SK-N-SH (cell line): ENCODE measurements at regions not wholly inside any gene's neighbourhood (a gene's known extent, or its start where the extent isn't known, plus 50 kb on each side); places are given as distances from the start of the nearest gene placed in this dataset.
"Not testable (repeated sequence)": the region's sequence is repeated elsewhere in the genome, so short reads cannot be mapped to it uniquely, and the experiment has no call there.

Experiments
- CTCF ChIA-PET: fragments of 300-600, 350-600 bp; formaldehyde crosslinking; extraction: SDS; loops from one replicate; lab custom pipeline; 2021; lab: Yijun Ruan, JAX
- POLR2A ChIA-PET: fragments of 350-600 bp; sonication (Branson Sonifier 250); formaldehyde crosslinking; extraction: SDS; loops from one replicate; lab custom pipeline; 2020; ENCODE audit warnings: antibody characterized with exemption, inconsistent platforms; lab: Yijun Ruan, JAX
- DNase-seq: peaks from one replicate; pipeline ENCODE4 v3.0.0; 2012
- H2AFZ ChIP-seq: fragments of 200-600 bp; sonication (generic); 2 replicates; pipeline ENCODE4 v1.8.1; 2016; ENCODE audit warnings: antibody characterized with exemption, mild to moderate bottlenecking, low read depth
- H3F3A ChIP-seq: fragments of 200-600 bp; sonication (generic); replicated peaks from 2 replicates; pipeline ENCODE3; 2016; ENCODE audit warnings: antibody characterized with exemption, mild to moderate bottlenecking; ENCODE audit not compliant: insufficient read depth
- H3K27ac ChIP-seq, 2 experiments: fragments of 200-500 bp in 1 of 2; fragments of 200-600 bp in 1 of 2; sonication (Bioruptor generic) in 1 of 2; sonication (generic), shearing (Covaris generic) in 1 of 2; 2 replicates each; pipeline versions ENCODE4 v1.5.1 to v1.6.1; 2014 to 2016; ENCODE audit warnings: low read depth in 2 of 2, inconsistent platforms in 1 of 2, low read length in 1 of 2, mild to moderate bottlenecking in 1 of 2, mixed read lengths in 1 of 2
- H3K27me3 ChIP-seq: fragments of 200-600 bp; sonication (generic), shearing (Covaris generic); 2 replicates; pipeline ENCODE4 v1.6.1; 2016; ENCODE audit warnings: mixed run types; ENCODE audit not compliant: insufficient read depth
- H3K36me3 ChIP-seq, 2 experiments: fragments of 200-500 bp in 1 of 2; fragments of 200-600 bp in 1 of 2; sonication (Bioruptor generic) in 1 of 2; sonication (generic) in 1 of 2; replicated peaks in 1 of 2; 2 replicates each; pipeline versions ENCODE3 to v1.5.1; 2014 to 2016; ENCODE audit warnings: low read length in 1 of 2, mild to moderate bottlenecking in 1 of 2; ENCODE audit not compliant: insufficient read depth in 2 of 2, control insufficient read depth in 1 of 2
- H3K4me1 ChIP-seq, 2 experiments: fragments of 200-500 bp in 1 of 2; fragments of 200-600 bp in 1 of 2; sonication (Bioruptor generic) in 1 of 2; sonication (generic), shearing (Covaris generic) in 1 of 2; 2 replicates each; pipeline versions ENCODE4 v1.5.1 to v1.6.1; 2014 to 2016; ENCODE audit warnings: low read depth in 1 of 2, low read length in 1 of 2, mixed run types in 1 of 2; ENCODE audit not compliant: insufficient read depth in 2 of 2, control insufficient read depth in 1 of 2
- H3K4me2 ChIP-seq: fragments of 200-600 bp; sonication (generic), shearing (Covaris generic); 2 replicates; pipeline ENCODE4 v1.6.1; 2017; ENCODE audit warnings: mixed run types
- H3K4me3 ChIP-seq, 2 experiments: fragments of 200-500 bp in 1 of 2; fragments of 200-600 bp in 1 of 2; sonication (Bioruptor generic) in 1 of 2; sonication (generic), shearing (Covaris generic) in 1 of 2; 2 replicates each; pipeline versions ENCODE4 v1.5.1 to v1.8.1; 2014 to 2016; ENCODE audit warnings: low read depth in 2 of 2, inconsistent platforms in 1 of 2, low read length in 1 of 2, mild to moderate bottlenecking in 1 of 2, mixed read lengths in 1 of 2, moderate library complexity in 1 of 2
- H3K79me2 ChIP-seq: fragments of 200-600 bp; sonication (generic); 2 replicates; pipeline ENCODE4 v1.8.1; 2017; ENCODE audit warnings: mild to moderate bottlenecking; ENCODE audit not compliant: insufficient read depth
- H3K9ac ChIP-seq: fragments of 200-600 bp; sonication (generic); 2 replicates; pipeline ENCODE4 v1.6.1; 2017; ENCODE audit warnings: mixed run types
- H3K9me2 ChIP-seq: fragments of 200-600 bp; sonication (generic); 2 replicates; pipeline ENCODE4 v1.6.1; 2017; ENCODE audit warnings: mixed run types
- H3K9me3 ChIP-seq: fragments of 200-600 bp; sonication (generic); 2 replicates; pipeline ENCODE4 v1.6.1; 2017; ENCODE audit warnings: mixed run types, mild to moderate bottlenecking, moderate library complexity
- H4K20me1 ChIP-seq: fragments of 200-600 bp; sonication (generic); 2 replicates; pipeline ENCODE4 v1.6.1; 2017; ENCODE audit warnings: mild to moderate bottlenecking, mixed run types; ENCODE audit not compliant: insufficient read depth
- POLR2AphosphoS5 ChIP-seq: IDR thresholded peaks from 2 replicates; pipeline ENCODE4 v1.6.1; 2012; ENCODE audit warnings: low read depth, low read length
- TAF1 ChIP-seq: IDR thresholded peaks from 2 replicates; pipeline ENCODE4 v1.6.1; 2012; ENCODE audit warnings: low read depth, mild to moderate bottlenecking, low read length, moderate library complexity, borderline replicate concordance
- YY1 ChIP-seq: IDR thresholded peaks from 2 replicates; pipeline ENCODE4 v1.4.0; 2012; ENCODE audit warnings: low read depth, mild to moderate bottlenecking
- ZBTB33 ChIP-seq: IDR thresholded peaks from 2 replicates; pipeline ENCODE4 v1.4.0; 2012; ENCODE audit warnings: low read depth, borderline replicate concordance
- WGBS: methylation state at CpG from one replicate; pipeline ENCODE4 v1.1.6; 2017; ENCODE audit warnings: low lambda C conversion rate; 5-methylcytosine and 5-hydroxymethylcytosine counted together
- TF ChIP-seq, protein P1 (sequence below): IDR thresholded peaks from 2 replicates; pipeline ENCODE4 v1.4.0; 2012; ENCODE audit warnings: low read depth, borderline replicate concordance
- TF ChIP-seq, protein P2 (sequence below): fragments of 150-350 bp; IDR thresholded peaks from 2 replicates; pipeline ENCODE4 v1.6.1; 2016; ENCODE audit warnings: mild to moderate bottlenecking, low read depth, low read length

DNA sequence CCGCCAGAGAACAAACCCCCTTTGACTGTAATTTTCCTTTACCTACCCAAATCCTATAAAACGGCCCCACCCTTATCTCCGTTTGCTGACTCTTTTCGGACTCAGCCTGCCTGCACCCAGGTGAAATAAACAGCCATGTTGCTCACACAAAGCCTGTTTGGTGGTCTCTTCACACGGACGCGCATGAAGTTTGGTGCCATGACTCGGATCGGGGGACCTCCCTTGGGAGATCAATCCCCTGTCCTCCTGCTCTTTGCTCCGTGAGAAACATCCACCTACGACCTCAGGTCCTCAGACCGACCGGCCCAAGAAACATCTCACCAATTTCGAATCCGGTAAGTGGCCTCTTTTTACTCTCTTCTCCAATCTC lies 52.1 kb upstream of the FAM124A start:
- H3K9me2 ChIP-seq, H3K9me3 ChIP-seq, POLR2A ChIA-PET, H3K79me2 ChIP-seq, H3K27ac ChIP-seq, H3K4me2 ChIP-seq, H3K4me3 ChIP-seq, H3K9ac ChIP-seq, H4K20me1 ChIP-seq, H3K36me3 ChIP-seq, H2AFZ ChIP-seq, H3K4me1 ChIP-seq, CTCF ChIA-PET, H3F3A ChIP-seq, H3K27me3 ChIP-seq, DNase-seq: not testable (repeated sequence)
- WGBS, result 68% methylated on average over 11 of the region's 15 CpGs

DNA sequence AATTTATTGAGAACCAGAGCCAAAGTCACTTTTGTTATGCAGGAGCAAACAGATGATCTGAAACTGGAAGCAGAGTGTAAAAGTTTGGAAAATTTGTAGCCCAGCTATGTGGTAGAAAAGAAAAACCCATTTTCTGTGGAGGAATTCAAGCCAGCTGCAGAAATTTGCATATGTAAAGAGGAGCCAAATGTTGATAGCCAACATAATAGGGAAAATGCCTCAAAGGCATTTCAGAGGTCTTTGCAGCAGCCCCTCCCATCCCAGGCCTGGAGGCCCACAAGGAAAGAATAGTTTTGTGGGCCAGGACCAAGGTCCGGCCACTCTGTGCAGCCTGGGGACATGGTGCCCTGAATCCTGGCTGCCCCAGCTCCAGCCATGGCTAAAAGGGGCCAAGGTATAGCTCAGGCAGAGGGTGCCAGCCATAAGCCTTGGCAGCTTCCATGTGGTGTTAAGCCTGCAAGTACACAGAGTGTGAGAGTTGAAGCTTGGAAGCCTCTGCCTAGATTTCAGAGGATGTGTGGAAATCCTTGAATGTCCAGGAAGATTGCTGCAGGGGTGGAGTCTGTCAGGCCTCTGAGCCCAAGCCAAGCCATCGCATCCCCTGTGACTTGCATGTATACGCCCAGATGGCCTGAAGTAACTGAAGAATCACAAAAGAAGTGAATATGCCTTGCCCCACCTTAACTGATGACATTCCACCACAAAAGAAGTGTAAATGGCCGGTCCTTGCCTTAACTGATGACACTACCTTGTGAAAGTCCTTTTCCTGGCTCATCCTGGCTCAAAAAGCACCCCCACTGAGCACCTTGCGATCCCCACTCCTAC lies 52.7 kb upstream of the FAM124A start:
- H4K20me1 ChIP-seq, H3K4me1 ChIP-seq, H3K9me2 ChIP-seq, POLR2A ChIA-PET, H3K9me3 ChIP-seq, H3K79me2 ChIP-seq, H3K4me3 ChIP-seq, H3F3A ChIP-seq, CTCF ChIA-PET, H3K27ac ChIP-seq, H3K36me3 ChIP-seq, H3K27me3 ChIP-seq, H3K4me2 ChIP-seq, H3K9ac ChIP-seq, DNase-seq, H2AFZ ChIP-seq: not testable (repeated sequence)
- 67% methylated on average over 3 of the region's 5 CpGs for WGBS

DNA sequence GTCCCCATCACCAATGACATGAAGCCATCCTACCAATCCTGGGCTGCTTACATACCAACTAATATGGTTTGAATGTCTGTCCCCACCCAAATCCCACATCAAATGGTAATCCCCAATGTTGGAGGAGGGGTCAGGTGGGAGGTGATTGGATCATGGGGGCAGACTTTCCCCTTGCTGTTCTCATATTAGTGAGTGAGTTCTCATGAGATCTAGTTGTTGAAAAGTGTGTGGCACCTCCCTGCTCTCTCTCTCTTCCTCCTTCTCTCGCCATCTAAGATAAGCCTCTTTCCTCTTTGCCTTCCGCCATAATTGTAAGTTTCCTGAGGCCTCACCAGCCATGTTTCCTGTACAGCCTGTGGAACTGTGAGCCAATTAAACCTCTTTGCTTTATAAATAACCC lies 53.6 kb upstream of the FAM124A start:
- Histone ChIP-seq H3K4me3 (no peak overlapping the region), H3K9me2 (no peaks in the 10 kb centered on the region), H2AFZ (no peak overlapping the region), H4K20me1 (no peaks in the 10 kb centered on the region), H3F3A (no peaks in the 10 kb centered on the region), H3K36me3 (no peaks in the 10 kb centered on the region), H3K4me1 (no peaks in the 10 kb centered on the region; a peak in 1 of 4 replicates), H3K4me2 (no peak overlapping the region), H3K79me2 (no peaks in the 10 kb centered on the region), H3K9ac (no peak overlapping the region), H3K27me3 (no peaks in the 10 kb centered on the region; the same call in 1 of the 2 replicates), H3K9me3 (no peaks in the 10 kb centered on the region), H3K27ac (no peak overlapping the region)
- TF ChIP-seq, protein P1, sequence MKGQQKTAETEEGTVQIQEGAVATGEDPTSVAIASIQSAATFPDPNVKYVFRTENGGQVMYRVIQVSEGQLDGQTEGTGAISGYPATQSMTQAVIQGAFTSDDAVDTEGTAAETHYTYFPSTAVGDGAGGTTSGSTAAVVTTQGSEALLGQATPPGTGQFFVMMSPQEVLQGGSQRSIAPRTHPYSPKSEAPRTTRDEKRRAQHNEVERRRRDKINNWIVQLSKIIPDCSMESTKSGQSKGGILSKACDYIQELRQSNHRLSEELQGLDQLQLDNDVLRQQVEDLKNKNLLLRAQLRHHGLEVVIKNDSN, result no peak
- TF ChIP-seq ZBTB33, result no peak
- TF ChIP-seq YY1, result no peak
- TF ChIP-seq POLR2AphosphoS5, result no peak
- TF ChIP-seq, protein P2, sequence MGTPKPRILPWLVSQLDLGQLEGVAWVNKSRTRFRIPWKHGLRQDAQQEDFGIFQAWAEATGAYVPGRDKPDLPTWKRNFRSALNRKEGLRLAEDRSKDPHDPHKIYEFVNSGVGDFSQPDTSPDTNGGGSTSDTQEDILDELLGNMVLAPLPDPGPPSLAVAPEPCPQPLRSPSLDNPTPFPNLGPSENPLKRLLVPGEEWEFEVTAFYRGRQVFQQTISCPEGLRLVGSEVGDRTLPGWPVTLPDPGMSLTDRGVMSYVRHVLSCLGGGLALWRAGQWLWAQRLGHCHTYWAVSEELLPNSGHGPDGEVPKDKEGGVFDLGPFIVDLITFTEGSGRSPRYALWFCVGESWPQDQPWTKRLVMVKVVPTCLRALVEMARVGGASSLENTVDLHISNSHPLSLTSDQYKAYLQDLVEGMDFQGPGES, result no peak
- no peak for TF ChIP-seq TAF1
- ChIA-PET POLR2A (no interaction called here), CTCF (no interaction called here)
- no peak for DNase-seq
- 64% methylated on average over 2 of the region's 2 CpGs for WGBS
